NCI-H2107 treated with DMSO at 0.1 percent for 48 hours (cell line): ENCODE measurements at regions not wholly inside any gene's neighbourhood (a gene's known extent, or its start where the extent isn't known, plus 50 kb on each side); places are given as distances from the start of the nearest gene placed in this dataset.
"Not testable (repeated sequence)": the region's sequence is repeated elsewhere in the genome, so short reads cannot be mapped to it uniquely, and the experiment has no call there.

Experiments
- DNase-seq: peaks from one replicate; lab custom pipeline; 2025; ENCODE audit not compliant: unreplicated experiment; lab: John Stamatoyannopoulos, UW

DNA sequence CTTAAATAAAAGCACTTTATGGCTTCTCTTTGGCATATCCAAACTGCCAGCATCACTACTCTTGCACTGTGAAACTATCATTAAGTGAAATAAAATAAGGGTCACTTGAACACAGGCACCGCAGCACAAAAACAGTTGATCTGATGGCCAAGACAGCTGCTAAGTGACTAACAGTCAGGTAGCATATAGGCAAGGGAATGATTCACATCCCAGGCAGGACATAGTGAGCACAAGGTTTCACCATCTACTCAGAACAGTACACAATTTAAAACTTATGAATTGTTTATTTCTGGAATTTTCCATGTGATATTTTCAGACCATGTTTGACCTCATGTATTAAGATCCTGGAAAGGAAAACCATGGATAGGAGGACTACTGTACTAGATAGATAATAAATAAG lies 214.2 kb downstream of the MREG start:
- no peak for DNase-seq

DNA sequence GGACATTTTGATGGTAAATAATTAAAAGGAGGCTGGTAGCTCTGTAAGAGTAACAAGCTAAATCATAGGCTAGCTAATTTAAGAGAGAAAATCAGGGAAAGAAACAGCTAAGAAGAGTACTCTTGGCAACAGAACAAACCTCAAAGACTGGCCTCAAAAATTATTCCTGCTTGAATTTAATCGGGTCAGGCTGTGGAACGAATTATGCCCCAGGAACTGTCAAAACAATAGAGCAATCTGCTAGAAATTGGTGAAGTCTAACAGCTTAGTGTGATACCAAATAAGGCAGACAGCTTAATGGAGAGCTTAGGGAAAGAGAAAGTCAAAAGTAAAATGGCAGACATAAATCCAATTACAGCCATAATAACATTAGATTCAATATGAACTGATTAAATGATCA lies 215.7 kb downstream of the MREG start:
- no peak for DNase-seq

DNA sequence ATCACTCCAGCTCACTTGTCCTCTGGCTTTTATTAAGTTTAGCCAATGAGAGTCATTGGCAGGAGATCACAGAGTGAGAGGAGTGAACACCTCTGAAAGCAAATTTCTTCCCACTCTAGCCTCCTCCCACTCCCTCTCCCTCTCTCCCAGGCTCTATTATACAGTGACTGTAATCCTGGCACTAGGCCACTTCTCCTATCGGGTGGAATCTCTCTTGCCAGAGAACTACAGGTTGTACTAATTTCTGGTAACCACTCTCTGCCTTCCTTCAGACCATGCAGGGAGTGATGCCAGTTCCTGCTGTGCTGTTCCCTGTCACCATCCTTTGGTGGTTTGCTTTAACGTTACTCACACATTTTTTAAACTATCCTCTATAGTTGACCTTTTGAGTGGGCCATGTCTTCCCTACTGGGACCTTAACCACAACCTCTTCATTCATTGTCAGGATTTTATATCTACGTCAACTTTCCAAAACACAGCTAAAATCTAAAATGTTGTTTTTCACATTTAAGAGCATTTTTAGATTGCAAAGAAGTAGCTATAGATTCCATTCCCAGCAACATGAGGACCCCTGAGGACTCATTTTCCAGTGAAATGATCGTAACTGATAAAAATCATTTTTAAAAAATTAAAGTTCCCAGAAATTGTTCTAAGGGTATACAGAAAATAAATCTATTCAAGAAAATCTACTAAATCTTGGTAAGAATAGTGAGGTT lies 217.1 kb downstream of the MREG start:
- DNase-seq, result peak; percentile 42

DNA sequence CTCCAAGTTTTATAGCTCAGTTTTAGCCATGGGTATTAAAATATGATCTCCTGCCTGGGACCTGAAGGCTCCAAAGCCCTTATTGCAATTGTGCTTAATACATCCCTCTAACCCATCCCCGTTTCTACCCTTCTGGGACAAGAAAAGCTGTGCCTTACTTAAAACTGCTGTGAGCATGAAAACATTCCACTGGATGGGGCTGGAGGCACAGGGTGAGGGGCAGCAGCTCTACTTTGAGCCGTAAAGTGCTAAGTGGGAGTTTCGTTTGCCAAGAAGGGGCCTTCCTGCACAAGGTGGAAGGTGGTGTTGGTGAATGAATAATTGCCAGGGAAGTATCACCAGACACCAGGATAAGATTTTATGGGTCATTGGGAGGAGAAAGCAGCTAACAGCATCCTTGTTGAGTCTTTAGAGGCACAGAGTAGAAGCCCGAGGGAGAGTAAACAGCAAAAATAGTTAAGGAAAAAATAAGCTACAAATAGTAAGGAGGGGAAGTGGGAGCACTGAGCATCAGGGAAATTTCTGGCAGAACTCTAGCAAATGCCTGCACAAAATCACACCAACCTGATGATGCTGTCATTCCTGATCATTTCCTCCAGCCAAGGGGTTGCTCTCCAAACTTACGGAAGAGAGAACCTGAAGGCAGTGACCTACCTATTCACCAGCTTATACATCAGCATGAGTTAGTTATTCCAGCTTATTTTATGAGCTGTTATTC lies 218.4 kb downstream of the MREG start:
- DNase-seq, result no peak

DNA sequence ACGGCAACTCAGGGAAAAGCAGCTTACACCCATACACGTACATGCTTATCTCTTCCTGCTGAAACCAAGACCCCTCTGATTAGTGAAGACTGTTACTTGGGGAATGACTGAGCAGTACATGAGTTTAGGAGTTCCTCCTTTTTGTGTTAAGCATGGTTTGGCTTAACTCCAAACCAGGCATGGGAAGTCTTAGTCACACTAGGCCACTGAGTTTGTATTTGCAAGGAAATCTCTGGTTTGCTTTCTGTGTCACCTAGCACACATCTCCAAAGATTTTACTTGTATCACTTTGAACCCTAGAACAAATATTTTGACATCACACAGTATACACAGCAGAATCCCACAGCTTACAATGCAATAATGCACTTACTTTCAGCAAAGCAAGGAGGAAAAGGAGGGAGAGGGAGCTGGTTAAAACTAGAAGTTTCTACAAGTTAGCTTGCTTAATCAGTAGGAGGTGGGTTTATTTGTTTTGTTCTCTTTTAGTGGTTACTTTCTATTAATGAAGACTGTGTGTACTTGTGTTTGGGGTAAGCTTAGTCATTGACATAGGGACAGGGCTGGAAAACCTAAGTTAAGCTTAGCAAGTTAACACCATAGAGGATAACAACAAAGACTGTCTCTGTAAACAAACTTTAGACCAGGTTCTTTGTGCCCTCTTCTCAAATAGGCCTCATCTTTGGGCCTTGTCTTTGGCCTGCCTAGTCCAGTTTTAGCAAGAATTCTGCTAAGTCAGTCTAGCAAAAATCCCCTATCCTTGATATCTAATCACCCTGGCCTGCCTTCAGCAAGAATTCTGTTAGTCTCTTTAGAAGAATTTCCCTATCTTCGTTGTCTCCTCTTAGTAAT lies 219.4 kb downstream of the MREG start:
- DNase-seq, result no peak

DNA sequence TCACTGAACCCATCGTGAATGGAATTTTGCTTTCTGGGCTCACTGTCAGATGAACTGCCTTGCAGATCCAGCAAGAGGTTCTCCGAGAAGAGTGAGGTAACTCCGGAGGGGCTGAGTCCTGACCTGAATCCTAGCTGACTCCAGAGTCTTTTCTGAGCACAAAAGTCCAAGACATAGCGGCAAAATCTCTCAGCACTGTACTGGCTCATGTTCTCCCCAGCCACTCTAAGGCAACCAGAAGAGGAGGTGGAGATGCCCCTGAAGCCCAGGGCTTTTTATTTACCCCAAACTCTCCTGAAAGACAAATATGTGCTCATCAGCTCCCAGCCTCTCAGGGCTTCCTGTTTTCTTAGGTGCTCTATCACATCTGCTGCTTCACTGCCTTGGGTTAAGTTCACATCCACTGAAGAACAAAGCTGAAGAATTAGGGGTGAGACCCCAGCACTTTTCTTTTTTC lies 221.8 kb downstream of the MREG start:
- no peak for DNase-seq

DNA sequence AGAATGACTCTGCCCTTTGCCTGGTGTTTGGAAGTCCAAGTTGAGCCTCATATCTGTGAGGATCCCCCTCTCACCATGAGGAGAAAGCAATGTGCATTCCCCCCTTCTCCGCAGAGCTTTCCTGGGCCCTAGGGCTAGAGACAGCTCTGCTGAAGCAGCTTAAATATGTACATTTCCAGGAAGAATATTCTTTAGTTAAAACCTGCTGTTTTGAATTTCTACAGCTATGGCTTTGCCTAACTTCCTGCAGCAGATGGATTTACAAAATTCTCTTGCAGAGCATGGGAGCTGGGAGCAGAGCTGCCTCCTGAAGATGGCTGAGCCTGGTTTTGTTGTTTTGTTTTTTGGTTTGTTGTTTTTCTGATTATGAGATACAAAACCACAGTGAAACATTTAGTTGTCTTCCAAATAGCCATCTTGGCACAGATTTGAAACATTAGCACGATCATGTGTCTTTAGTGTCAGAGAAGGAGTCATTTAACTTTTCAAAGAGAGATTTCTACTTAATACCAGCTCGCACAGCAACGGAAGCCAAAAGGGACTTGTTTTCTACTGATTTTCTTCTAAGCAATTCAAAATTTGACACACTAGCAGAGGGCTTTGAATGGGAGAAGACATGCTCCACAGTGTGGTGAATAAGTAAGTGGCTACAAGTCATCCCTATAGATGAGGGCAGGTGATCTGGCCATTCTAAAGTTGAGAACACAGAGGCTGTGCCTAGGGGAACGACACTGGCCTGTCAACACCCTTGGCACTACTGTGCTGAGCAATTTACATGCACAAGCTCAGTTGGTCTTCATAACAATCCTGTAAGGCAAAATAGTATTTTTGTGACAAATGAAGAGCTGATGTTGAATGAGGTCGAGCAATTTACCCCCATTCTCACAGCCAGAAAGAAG lies 222.6 kb downstream of the MREG start:
- DNase-seq, result no peak

DNA sequence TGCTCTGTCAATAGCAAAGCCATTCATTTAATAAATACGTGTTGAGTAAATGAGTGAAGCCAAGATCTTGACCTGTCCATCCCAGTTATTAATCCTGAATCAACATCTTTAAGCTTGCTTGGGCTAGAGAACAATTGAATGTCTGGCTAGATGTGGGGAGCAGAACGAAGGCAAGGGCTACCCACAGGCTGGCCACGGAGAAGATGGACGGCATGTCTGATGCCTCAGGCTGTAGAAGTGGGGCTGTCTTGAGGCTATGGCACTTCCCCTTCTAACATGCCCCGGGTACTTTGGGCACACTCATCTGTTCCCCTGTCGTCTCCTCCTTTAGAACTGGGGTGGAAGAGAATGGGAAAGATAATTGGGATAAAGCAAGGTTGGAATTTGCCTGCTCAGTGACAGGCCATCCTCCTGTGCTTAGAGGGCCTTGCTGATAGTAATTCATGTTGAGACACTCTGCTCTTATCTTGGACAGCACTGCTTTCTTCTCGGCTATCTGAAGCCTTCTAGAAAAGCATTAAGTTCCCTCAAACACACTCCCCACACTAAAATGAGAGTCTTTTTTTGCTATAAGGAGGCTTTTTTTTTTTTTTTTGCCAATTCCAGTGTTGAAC lies 225.7 kb downstream of the MREG start:
- no peak for DNase-seq

DNA sequence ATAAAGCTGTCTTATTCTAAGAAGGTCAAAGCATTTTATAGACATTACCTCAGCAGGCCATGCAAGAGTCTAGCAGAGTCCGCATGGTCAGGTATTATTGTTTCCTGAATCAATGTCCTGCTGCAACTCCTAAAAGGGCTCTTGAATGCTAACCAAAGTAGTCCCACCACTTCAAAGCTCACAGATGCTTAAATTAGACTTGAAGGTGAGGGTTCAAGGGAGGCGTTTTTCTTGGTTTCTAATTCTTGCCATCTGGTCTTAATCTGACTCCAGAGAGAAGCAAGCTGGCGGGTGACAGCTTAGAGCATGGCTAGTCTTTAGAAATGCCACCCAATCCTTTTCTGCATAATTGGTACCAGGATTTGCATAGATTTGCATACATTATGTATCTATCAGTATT lies 226.3 kb downstream of the MREG start:
- no peak for DNase-seq

DNA sequence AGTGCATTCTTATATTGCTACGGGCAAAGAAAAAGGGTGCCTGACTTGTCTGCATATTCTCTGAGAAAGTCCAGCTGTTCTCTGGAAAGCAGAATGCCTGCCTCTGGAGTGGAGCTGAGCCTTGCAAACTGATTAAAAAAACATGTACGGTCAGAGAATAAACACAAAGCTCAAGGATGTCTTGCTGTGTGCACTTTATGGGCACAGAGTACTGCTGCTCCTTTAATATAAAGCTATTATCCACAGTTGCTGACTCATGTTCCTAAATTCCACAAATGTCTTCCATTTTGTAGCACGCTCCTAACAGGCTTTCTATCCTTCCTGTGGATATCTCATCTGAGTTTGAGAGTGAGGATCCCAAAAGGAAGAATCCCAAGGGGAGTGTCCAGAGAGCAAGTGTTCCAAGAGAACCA lies 229.0 kb downstream of the MREG start:
- DNase-seq, result no peak

DNA sequence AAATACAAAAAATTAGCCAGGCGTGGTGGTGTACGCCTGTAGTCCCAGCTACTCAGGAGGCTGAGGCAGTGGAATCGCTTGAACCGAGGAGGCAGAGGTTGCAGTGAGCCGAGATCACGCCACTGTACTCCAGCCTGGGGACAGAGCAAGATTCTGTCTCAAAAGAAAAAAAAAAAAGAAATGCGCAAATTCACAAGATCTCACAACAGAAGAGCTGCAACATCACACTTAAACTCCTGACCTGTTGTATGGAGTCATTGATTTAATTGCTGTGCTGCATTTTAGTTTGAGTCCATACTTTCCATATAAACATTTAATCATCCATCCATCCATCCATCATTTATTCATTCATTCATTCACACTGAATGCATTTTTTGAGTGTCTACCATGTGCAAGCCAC lies 229.7 kb downstream of the MREG start:
- DNase-seq, result not testable (repeated sequence)

DNA sequence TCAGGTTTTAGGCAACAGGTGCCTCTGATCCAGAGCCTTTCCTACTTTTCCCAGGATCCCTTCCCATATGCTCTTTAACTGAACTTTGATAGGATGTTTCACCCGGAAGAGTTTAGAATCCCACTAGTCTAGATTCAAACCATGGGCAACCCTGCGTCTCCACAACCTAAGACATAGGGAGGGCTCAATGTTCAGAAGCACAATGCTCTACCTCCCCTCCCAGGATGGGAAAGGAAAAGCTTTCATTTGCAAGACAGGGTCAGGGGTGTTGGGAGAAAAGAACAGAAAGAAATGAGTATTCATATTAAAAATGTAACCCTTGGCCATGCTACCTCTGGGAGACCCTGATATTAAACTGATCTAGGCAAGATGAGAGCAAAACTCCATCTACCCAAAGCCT lies 230.4 kb downstream of the MREG start:
- no peak for DNase-seq

DNA sequence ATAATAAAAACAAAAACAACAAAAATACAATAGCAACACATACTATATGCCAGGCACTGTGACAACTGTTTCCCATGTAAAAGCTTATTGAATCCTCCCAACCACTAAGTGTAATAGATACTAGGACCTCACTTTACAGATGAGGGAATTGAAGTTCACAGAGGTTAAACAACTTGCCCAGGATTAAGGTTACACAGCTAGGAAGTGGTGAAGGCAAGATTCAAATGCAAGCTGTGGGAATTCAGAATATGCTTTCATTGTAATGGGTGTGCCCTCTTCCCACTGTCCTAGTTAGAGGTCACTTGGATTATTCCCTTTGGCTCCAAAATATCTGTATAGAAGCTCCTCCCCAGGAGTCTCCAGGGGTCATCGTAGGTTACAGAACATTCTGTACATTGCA lies 231.1 kb downstream of the MREG start:
- DNase-seq, result no peak

DNA sequence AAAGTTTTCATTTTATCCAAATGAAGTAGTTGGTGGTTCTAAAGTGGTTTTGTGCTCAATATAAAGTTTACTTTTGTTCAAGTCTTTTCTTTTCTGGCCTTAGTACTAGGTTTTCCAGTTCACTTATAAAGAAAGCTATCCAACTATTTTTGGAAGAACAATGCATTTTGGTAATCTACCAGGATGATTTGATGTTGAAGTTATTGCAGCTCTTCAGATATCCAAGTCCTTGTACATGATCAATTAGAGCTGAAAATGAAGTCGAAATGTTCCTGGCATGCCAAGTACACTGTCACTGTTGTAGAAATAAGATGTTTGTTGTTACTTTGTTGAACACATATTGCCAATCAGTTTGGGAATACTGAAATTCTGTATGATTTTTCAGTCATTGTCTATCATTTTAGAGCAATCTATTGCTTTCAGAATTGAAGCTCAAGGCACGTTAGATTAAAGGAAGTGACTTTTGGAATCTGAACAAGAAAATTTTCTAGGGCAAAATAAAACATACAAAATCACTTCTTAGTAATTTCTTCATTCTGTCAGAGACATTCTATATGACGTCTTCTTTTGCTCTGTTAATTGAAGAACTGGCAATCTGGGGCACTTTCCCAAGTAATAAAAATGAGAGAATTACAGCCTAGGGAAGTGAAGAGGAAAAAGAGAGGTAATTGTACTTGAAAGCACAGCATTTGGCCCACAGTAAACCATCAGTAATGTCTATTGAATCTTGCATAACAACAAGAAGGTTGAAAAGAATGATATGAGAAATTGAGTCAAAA lies 232.3 kb downstream of the MREG start:
- no peak for DNase-seq

DNA sequence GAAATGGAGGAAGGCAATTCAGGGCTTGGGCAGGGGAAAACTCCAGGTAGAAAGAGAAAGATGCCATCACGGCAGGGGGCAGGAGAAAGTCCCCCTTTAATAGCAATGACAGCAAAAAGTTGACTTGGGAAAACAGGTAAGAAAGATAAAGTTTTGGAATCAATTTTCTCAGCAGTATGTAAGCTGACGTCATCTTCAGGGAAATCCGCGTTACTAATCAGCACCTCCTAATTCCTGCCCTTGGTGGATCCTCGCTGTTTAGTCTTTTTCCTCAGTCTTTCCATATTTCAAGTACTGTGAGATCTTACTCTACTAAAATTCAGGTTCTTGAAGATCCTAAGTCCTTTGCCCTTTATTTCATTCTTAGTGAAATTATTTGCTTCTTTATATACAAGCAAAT lies 233.0 kb downstream of the MREG start:
- no peak for DNase-seq

DNA sequence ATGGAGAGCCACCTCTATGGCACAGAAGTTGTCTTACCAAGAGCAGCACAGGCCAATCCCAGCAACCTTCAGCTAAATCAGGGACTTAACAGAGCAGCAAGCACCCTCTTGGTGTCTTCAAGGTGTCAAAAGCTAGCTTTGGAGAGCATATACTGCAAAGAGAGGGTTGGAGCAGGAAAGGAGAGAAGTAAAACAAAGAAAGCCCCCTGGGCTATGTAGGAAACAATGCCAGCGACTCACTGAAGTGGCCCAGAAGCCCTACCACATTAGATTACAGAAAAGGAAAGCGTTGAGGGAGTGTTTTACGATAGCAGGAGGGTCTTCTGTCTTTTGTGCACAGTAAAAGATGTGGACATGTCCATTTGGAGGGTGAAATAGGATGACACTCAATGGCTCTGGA lies 233.4 kb downstream of the MREG start:
- DNase-seq, result no peak

DNA sequence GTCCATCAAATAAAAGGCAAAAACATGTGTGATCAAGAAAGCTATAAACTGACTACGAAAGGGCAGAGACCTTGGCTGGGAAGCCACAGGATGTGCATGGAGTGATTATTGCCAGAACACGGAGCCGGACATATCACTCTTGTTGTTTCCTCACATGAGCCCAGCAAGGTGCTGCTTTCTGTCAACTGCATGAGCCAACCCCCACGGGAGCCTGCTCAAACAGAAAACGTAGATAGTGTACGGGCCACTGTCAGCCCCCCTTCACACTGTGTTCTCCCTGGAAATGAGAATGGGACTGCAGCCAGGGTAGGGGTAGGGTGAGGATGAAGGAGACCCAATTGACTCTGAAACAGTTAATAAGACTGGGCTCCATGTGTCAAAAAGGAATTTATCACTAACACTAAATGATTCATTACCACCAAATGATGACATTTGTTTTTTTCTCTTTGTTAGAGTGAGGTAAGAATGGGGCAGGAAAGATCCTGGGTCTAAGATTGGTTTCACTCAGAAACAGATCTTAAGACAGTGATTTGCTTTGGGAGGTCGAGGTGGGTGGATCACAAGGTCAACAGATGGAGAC lies 235.8 kb downstream of the MREG start:
- no peak for DNase-seq

DNA sequence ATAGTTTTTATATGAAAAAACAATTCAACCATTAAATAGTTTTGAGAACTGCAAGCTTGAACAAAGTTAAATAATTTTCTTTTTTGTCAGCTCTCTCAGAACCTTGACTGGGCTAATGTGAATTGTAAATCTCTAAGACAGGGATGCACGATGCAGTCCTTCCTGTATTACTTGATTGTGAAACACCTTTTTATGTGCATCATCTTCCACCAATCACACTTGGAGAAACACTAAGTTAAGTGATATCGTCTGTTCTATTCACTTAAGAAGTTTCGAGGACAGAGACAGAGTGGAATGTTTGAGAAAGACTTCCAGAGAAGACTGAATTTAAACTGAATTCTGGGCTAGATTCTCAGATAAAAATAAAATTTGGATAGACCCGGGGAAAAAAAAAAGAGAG lies 238.2 kb downstream of the MREG start:
- no peak for DNase-seq

DNA sequence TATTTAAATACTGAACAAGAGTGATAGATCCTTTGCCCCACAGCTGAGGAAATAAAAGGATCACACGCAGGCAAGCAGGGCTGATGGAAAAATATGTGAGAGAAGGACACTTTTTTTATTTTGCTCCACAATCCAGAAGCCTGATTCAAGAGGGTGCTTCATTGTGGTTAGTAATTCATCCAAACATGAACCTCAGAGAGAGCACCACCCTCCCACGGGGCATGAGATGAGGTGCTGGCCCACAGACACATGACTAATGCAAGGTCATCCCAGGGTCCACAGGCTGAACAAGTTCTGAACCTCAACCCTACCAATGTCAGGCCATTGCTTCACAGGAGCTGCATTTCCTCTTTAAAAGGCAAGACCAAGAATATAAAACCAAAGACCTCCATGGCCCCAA lies 239.6 kb downstream of the MREG start:
- DNase-seq, result no peak
